ENCODE measurements at regions not wholly inside any gene's neighbourhood (a gene's known extent, or its start where the extent isn't known, plus 50 kb on each side); places are given as distances from the start of the nearest gene placed in this dataset.

DNA sequence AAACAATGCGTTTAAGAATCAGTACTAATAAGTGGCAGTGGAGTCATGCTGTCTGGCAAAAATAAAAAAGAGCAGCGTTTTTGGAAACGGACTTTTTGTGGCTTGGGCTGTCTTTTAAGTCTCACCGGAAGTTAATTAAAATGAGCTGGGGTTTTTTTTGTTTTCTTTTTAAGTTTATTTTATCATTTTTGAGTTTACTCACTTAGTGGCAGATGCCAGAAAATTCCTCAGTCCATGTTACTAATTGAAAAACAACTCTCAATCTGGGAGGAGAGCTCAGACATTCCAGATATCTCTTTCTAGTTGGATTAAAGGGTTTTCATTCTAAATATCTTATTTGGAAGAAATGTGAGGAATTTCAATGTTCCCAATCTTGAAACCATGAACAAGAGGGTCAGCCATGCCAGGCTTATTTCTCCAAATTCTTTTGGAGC lies 133.8 kb upstream of the AGR3 start:
- TF ChIP-seq, protein P1, sequence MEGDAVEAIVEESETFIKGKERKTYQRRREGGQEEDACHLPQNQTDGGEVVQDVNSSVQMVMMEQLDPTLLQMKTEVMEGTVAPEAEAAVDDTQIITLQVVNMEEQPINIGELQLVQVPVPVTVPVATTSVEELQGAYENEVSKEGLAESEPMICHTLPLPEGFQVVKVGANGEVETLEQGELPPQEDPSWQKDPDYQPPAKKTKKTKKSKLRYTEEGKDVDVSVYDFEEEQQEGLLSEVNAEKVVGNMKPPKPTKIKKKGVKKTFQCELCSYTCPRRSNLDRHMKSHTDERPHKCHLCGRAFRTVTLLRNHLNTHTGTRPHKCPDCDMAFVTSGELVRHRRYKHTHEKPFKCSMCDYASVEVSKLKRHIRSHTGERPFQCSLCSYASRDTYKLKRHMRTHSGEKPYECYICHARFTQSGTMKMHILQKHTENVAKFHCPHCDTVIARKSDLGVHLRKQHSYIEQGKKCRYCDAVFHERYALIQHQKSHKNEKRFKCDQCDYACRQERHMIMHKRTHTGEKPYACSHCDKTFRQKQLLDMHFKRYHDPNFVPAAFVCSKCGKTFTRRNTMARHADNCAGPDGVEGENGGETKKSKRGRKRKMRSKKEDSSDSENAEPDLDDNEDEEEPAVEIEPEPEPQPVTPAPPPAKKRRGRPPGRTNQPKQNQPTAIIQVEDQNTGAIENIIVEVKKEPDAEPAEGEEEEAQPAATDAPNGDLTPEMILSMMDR (IDR thresholded peaks at IDR 0.05; ENCODE audit: control extremely low read depth in 1 of 3, insufficient read depth in 1 of 3, low read depth in 1 of 3, low read length in 3 of 3), result no peak
- TF ChIP-seq EZH2 (IDR thresholded peaks at IDR 0.05; ENCODE audit: low read depth, low read length, severe bottlenecking), result no peak
- TF ChIP-seq EGR1 (IDR thresholded peaks at IDR 0.05; ENCODE audit: borderline replicate concordance, low read depth, low read length), result no peak
- no peak for TF ChIP-seq NRF1 (IDR thresholded peaks at IDR 0.05; ENCODE audit: low read depth, low read length)
- TF ChIP-seq POLR2A (IDR thresholded peaks at IDR 0.05; ENCODE audit: control extremely low read depth in 1 of 2, low read depth in 2 of 2, low read length in 2 of 2), result no peak
- TF ChIP-seq, protein P2, sequence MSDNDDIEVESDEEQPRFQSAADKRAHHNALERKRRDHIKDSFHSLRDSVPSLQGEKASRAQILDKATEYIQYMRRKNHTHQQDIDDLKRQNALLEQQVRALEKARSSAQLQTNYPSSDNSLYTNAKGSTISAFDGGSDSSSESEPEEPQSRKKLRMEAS (IDR thresholded peaks at IDR 0.05), result no peak
- TF ChIP-seq, protein P3, sequence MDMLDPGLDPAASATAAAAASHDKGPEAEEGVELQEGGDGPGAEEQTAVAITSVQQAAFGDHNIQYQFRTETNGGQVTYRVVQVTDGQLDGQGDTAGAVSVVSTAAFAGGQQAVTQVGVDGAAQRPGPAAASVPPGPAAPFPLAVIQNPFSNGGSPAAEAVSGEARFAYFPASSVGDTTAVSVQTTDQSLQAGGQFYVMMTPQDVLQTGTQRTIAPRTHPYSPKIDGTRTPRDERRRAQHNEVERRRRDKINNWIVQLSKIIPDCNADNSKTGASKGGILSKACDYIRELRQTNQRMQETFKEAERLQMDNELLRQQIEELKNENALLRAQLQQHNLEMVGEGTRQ (IDR thresholded peaks at IDR 0.05; ENCODE audit: low read length), result no peak
- TF ChIP-seq, protein P4, sequence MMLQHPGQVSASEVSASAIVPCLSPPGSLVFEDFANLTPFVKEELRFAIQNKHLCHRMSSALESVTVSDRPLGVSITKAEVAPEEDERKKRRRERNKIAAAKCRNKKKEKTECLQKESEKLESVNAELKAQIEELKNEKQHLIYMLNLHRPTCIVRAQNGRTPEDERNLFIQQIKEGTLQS (IDR thresholded peaks at IDR 0.05; ENCODE audit: insufficient read depth, low read depth, low read length), result no peak
- no peak for TF ChIP-seq NANOG (IDR thresholded peaks at IDR 0.05; ENCODE audit: insufficient read depth, low read depth, low read length, poor library complexity, severe bottlenecking)
- no peak for TF ChIP-seq SIN3A (conservative IDR thresholded peaks at IDR 0.05 in 1 of 2, IDR thresholded peaks at IDR 0.05 in 1 of 2; ENCODE audit: low read depth in 1 of 2, low read length in 2 of 2)
- no peak for TF ChIP-seq RFX5 (IDR thresholded peaks at IDR 0.05; ENCODE audit: borderline replicate concordance, low read depth, low read length)
